HG02938 (cell line): ENCODE measurements at regions not wholly inside any gene's neighbourhood (a gene's known extent, or its start where the extent isn't known, plus 50 kb on each side); places are given as distances from the start of the nearest gene placed in this dataset.

Experiments
- ATAC-seq: cut with Tn5 transposase; IDR thresholded peaks from one replicate; pipeline ENCODE4 v1.9.1; 2021; ENCODE audit warnings: mild to moderate bottlenecking, moderate library complexity; ENCODE audit not compliant: unreplicated experiment

DNA sequence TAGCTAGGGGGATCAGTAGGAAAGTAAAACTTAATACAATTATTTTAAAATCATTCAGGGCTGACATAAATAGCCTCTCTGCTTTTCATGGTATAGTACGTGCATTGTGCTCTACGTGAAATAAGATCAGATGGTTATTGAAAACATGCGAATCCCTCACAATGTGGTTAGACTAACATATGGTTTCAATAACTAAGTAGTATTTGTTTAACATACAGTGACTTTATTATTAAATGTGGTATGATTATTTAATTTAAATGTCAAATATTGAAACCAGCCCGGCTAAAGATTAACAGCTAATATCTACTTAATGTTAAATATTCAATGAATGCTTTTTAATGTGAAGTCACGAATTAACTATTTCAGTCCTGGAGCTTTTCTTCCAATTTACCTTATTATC is 473.9 kb upstream of the THBS1 start:
- ATAC-seq, result no peak

DNA sequence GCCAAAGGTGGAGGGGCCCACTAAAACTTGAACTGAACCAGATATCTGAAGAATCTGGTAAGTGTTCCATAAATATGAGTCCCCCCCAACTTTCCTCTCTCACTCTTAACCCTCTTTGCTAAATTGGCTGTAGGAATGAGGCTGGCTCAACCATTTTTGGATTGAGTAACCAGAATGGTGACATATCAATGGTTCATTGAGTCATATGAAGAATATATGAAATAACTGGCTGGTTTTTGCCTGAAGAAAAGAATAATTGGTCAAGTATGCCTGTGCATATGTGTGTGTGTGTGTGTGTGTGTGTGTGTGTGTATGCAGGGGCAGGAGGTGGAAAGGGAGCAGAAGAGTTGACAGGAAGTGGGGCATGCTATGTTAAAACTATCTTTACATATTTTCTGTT is 472.9 kb upstream of the THBS1 start:
- ATAC-seq, result no peak

GRCh38 chr15:39110336-39110735 is 470.5 kb upstream of the THBS1 start:
- ATAC-seq, result no peak

DNA sequence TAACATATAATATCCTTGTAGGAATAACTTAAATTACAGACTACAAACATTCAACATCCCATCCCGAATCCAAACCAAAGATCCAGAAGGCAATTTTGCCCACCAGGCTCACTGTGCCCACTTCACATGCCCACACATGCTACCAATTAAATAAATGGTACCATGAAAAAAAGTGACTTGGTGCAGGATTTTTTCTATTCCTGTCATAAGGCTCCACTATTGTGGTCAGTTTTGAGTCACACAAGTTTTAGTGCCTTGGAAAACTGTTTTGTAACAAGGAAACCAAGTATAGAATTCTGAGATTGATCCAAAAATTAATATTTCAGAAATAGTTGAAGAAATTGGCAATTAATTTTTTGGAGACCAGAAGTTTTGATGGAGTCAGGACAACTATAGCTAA is 470.1 kb upstream of the THBS1 start:
- no peak for ATAC-seq

DNA sequence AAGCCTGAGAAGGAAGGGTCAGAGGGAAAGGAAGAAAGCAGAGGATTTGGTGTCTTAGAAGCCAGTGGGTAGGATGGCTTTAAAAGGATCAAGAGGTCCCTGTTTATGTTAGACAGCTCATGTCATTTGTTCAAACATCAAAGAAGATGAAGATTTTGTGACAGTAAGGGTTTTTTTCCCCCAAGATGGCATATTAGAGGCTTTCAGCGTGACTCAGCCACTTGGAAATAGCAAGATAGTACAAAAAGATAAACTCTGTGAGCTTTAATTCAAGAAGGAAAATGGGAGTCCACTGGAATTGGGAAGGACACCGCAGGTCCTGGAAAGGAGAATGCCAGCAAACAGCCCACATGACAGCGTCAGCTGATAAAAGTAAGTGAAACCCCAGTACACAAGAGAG is 467.1 kb upstream of the THBS1 start:
- ATAC-seq, result no peak

- ATAC-seq, result no peak
Measured at GRCh38 chr15:39114690-39115378, 466.0 kb upstream of the THBS1 start.

GRCh38 chr15:39115379-39116057 is 465.4 kb upstream of the THBS1 start:
- ATAC-seq, result no peak

GRCh38 chr15:39118510-39118909 is 462.4 kb upstream of the THBS1 start:
- ATAC-seq, result no peak

- no peak for ATAC-seq
Measured at GRCh38 chr15:39124155-39124552, 456.7 kb upstream of the THBS1 start.

- no peak for ATAC-seq
Measured at GRCh38 chr15:39124553-39125171, 456.2 kb upstream of the THBS1 start.

GRCh38 chr15:39125226-39125625 is 455.7 kb upstream of the THBS1 start:
- no peak for ATAC-seq

DNA sequence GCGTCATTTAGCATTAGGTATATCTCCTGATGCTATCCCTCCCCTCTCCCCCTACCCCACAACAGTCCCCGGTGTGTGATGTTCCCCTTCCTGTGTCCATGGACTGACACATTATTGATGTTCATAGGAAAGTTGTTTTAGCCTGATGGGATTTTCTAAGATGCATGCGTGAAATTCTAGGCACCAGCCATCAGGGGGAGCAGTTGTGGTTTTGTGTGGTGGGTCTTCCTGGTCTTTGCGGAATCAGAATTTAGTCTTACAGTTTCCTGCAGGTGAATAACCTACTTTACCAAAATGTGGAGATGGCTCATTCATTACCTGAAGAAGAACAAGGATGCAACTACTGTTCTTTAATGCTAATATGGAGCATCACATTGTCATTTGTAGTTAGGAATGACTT is 455.0 kb upstream of the THBS1 start:
- ATAC-seq, result no peak

DNA sequence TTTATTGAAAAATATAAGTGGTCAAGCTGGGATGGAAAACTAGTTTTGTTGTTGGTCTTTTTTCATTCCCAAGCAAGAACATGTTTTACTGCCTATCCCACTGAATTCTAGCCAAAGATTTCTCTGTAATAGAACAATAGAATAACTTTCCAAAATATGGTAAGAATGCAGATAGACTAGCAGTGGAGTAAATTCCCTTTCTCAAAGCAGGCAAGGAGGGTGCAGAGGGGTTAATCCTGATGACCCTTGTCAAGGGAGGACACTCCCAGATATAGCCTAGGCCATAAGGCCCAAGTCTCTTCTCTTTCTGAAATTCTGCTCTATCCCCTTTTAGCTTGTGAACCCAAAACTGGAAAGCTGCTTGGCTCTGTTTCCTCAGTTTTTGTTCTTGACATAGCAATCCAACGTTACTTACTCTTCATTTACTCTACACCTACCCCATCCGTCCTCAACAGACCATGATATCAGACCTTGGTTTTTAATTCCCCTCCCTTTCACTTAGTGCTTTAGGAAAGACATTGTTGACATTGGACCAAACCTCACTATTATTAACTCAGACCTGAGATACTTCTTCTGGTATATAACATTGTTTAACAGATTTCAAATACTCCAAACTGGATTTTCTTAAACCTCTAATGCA is 453.6 kb upstream of the THBS1 start:
- ATAC-seq, result no peak

GRCh38 chr15:39127925-39128617 is 452.8 kb upstream of the THBS1 start:
- no peak for ATAC-seq

DNA sequence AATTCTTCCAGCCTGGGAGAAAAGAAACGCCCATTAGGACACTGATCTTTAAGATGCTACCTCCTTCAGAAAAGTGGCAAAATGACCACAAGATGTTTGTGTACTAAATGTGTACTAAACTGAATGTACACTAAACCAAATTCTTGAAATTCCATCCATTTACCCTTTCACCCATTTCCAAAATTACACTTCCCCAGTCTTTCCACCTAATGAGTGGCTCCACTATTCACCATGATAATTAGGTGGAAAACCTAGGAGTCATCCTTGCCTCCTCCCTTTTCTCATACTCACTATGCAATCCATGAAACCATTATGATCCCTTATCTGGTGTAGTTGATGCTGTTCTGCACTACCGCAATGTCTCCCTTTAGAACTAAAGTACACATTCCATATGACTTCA is 452.1 kb upstream of the THBS1 start:
- ATAC-seq, result no peak

- no peak for ATAC-seq
Measured at GRCh38 chr15:39130556-39131379, 450.1 kb upstream of the THBS1 start.

- ATAC-seq, result no peak
Measured at GRCh38 chr15:39131609-39132008, 449.3 kb upstream of the THBS1 start.

GRCh38 chr15:39132070-39132469 is 448.8 kb upstream of the THBS1 start:
- no peak for ATAC-seq

DNA sequence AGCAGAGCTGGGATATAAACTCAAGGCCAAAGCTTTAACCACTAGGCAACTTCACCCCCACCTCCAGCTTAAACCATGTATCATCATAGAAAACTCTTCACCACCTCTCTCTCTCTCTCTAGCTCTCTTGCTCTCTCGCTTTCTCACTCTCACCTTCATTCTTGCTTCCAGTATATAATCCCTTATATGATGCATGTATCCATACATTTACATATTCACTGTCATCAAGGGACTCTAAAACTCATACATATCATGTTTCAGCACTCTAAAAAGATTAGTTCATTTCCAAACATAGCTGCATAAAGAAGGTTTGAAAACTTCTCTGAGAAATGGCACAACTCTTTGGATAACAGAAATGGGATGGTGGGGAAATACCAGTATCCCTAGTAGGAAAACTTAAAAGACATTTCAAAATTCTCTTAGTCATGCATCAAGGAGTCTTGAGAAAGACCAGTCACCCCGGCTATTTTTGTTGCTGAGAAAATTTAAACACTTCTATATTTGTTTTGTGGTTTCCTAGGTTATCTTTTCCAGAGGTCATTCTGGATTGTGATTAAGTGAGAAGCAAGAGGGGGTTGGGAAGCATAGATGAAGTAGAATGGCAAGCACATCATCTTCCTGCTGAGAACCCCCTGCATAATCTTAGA is 447.8 kb upstream of the THBS1 start:
- no peak for ATAC-seq

DNA sequence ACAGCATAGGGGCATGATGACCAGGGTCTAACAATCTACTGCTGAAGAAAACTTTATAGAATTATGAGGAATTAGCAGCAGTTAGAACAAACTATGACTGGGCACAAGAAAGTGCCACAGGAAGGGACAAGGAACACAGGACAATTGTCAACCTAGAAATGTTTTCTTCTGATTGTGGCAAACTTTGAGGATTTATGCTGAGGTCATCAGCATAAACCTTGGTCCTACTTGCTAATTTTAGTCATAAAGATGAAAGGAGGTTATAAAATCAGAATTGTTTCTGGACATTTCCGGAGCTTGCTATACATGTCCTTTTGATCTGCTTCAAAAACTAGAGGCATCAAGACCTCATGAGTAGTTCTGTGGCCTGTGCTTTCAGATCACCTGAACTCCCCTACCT is 446.6 kb upstream of the THBS1 start:
- no peak for ATAC-seq
